Hematopoietic multipotent progenitor cell (in vitro differentiated cells): ENCODE measurements at regions not wholly inside any gene's neighbourhood (a gene's known extent, or its start where the extent isn't known, plus 50 kb on each side); places are given as distances from the start of the nearest gene placed in this dataset.
"Not testable (repeated sequence)": the region's sequence is repeated elsewhere in the genome, so short reads cannot be mapped to it uniquely, and the experiment has no call there.

Experiments used
- DNase-seq, 3 donors: peaks; one replicate each; pipeline ENCODE4 v3.0.0-alpha.2; 2011 to 2015; ENCODE audit warnings: low read depth in 2 of 3, low spot score in 2 of 3

DNA sequence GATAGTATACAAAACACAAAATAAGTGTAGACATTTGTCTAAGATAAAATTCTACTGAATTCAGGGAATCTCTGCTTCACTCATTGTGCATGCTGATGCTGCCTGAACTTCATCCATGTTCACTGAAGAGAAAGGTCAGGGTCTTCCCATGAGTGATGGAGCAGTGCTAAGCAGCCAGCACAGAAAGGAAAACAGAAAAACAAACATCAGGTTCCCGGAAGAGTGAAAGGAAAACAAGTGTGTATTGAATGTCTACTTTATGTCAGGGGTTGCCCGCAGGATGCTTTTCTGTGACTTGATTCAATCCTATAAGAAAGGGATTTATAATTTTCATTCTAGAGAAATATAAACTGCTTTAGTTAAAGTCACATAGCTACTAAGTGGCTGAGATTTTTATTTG lies 522.4 kb downstream of the RAB28 start:
- DNase-seq: no peak

DNA sequence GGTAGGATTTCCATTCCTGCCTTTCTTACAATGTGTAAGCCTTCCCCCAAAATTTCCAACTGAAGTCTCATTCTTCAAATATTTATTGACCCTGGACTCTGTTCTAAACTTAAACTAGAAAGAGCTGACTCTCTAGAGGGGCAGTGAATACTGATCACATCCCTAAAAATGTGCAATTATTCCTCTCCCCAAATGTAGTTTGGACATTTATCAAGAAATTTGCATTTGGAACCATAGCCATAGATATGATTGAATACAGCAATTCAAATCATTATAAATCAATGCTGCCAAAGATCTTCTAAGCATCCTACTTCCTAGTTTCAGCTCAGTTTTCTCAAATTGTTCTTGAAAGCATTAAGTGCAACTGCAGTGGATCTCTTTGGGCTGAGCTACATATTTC lies 525.7 kb downstream of the RAB28 start:
- DNase-seq: no peak

DNA sequence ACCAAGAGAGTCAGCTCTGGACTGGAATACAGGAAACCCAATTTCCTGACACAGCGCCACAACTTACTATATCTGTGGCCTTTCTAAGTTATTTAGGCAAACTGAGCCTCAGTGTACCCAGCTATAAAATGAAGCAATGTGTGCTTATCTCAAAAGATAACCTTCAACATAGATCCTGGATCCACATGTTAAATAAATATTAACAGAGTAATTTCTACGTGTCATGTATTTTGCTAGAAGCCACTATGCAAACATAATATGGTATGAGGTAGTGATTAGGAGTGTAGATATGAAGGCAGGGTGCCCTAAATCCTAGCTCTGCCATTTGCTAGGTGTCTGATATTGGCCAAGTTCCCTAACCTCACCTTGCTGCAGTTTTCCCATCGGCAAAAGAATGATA lies 527.0 kb downstream of the RAB28 start:
- no peak for DNase-seq

DNA sequence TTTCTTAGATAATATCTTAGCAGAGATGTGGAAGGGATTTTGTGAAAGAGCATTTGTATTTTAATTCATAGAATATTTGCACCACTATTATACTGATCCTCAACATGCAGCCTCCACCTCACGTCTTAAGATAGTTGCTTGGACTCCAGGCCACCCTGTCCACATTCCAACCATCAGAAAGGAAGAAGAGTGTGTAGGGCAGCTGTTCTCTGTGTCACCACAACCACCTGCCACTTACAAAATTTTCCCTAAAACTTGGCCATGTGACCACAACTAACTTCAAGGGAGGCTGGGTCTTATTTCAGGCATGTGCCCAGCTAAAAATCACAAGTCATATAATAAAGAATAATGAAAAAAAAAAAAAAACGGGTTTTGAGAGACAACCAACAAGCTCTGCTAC lies 528.1 kb downstream of the RAB28 start:
- DNase-seq: no peak

DNA sequence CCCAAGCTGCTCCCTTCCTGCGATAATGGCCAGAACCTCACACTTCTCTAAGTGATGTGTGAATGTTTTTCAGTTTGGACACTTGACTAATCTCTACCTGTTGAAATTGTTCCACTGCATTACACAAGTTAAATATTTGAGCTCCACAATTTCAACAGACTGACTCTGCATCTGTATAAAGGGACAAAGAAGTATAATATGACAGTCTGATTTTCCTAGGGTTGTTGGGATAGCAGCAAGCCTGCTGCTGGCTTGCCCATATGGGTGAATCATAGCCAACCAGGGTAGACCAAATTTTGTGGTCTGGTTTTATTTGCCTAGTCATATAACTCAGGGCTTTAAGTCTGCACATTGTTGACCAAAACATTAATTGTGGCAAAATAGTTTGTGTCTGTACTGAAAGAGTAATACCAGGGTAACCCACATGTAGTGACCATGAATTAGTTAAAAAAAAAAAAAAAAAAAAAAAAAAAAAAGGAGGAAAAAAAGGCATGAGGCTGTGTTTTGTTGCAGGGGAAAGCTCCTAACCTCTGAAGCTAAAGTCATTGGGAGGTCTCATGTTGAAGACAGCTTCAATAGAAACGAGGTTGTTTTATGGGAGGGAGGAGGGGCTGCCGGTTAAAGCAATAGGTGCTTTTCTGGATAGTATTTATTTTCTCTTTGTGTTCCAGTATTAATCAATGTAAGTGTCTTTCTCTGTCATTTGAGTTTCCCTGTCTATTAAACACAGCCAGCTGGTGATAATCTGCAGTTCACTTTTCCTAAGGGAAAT lies 534.2 kb downstream of the RAB28 start:
- DNase-seq: no peak

DNA sequence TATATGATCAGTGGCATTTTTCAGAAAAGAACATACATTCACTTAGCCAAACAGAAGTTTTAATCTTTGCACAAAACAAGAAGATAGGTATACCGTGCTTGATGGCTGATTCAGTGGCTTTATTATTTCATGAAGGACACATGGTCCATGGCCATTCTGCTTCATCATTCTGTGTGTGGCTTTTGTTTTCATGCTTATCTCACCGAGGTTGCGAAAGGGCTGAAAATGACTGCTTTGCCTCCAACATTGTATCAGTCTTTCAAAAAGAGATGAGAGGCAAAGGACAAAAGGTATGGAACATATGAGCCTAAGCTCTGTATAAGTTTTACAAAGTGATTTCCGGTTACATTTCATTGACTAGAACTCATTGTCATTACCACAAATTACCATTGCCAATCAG lies 541.1 kb downstream of the RAB28 start:
- DNase-seq: no peak

DNA sequence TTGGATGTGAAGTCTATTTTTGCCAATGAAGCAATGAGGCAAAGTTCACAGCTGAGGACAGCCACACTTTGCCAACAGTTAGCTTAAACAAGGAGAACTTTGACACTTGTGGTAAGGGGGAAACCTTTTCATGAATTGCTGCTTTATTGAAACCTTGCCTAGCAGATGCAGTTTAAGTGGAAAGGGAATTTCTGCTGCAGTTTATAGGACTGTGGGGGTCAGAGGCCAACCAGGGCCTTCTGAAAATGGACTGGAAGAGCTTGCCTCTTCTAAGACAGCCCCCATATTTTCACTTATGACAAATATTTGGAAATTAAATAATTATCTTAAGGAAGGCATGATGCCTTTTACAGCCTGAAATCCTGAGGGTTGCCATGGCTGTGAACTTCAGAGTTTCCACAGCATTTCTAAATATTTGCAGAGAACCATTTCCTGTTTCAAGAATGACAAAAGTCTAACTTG lies 550.3 kb downstream of the RAB28 start:
- no peak for DNase-seq

DNA sequence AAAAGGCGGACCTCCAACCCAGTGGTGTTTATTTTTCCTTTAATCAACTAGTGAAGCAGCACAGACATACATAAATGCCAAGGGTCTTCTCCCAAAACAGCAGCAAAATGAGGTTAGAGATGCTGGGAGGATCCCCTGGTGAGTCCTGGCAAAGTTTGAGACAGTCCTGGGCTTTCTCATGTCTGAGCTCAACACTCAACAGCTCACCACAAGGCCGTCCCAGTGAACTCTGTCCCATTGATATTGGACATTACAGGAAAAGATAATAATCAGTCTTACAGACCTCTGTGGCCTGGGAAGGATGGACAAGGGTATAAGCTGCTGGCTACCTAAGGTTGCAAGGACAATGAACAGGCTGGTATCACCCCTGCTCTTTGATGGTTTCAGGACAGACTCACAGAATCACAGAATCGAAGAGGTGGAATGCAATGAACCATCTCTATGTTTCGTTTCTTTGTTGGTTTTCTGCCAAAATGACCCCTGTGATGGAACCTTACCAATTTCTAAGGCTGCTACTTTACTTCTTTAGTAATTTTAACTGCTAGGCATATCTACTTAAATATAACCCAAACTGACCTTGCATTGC lies 551.8 kb downstream of the RAB28 start:
- no peak for DNase-seq

DNA sequence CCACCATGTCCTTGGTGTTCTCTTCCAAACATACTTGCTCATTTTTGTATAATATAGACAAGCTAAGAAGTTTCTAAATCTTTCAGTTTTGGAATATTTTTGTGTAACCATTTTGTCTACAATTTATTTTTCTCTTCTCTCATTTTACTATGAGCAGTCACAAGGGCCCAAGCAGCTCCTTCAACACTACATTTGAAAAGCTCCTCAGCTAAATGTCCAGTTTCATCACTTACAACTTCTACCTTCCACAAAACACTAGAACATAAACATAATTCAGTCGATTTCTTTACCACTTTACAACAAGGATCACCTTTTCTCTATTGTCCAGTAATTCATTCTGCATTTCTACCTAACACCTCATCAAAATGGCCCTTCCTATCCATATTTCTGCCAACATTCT lies 554.4 kb downstream of the RAB28 start:
- no peak for DNase-seq

DNA sequence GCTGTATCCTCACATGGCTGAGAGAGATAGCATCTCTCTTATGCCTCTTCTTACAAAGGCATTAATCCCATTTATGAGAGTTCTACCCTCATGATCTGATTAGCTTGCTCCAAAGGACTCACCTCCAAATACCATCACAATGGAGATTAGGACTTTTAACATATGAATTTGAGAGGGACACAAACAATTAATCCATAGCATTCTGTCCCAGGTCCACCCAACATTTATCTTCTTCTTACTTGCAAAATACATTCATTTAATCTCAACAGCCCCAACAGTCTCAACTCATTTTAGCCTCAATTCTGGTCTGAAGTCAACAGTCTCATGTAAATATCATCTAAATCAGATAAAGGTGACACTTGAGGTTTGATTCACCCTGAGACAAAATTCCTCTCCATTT lies 555.4 kb downstream of the RAB28 start:
- no peak for DNase-seq

DNA sequence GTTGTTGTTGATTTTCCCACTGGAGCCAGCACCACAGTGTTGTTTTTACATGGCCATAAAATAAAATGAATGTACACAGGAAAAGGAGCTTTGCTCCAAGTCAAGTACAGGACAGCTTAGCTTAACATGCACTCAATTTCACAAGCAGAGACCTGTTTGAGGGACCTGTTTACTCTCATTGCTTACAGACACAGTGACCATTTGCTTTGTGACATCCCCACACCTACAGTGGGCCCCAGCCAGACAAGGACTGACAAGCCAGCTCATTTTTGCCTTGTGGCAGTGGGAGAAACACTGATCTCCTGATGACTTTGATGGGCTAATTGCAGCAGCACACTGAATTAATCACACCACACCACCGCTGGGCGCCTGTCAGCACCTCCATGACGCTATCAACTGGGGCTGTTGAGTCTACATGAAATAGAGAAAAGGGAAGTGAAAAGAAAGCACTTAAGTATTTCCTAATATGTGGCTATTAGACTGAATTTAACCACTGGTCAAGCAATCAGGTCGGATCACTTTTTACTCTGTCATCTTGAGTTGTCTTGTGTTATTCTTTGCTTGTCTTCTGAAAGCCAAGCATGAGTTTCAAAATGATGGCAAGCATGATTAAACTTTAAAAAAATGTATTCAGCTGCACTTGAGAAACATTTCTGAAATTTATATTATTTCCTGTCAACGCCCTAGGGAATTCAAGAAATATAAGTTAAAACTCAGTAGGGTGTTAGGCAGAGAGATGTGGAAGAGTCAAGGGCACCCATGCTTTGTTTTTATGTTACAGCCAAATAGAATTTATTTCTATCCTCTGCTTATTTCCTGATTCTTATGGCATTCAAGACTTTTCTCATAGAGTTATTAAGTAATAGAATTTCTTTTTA lies 557.7 kb downstream of the RAB28 start:
- no peak for DNase-seq

DNA sequence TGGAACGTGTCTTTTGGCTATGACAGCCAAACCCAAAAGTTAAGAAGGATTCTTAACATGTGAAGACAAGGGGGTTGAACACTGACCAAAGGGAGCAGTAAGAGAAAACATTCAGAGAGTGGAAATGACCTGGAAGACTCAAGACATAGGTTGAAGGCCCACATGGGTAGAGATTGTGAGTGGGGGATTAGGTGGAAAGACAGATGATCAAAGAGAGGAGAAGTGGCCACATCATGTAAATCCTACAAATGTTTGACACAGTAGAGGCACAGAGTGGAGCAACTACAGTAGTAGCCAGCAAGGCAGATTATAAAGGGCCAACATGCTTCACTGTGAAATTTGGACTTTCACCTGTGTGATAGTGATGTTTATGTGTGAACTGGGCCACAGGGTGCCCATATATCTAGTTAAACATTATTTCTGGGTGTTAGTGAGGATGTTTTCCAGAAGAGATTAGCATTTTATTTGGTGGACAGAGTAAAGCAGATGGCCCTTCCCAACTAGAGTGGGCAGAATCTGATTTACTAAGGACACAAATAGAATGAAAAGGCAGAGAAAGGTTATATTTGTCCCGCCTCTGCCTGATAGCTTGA lies 559.3 kb downstream of the RAB28 start:
- DNase-seq: no peak

DNA sequence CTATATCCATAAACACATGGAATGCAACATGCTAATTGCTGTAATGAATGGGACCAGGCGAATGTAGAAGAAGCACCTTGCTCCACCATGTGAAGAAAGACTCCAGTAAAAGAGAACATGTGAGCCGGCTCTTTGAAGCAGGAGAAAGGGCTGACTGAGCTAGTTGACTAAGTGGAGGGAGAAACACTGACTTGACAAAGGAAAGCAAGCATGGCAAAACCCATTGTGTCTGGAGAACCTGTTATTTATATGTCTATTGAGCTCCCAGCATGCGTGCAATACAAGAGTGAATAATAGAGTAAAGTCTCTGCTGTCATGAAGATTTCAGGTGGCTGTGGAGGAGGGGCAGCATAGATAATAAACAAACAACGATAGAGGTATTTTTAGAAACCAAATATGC lies 559.9 kb downstream of the RAB28 start:
- DNase-seq: no peak

DNA sequence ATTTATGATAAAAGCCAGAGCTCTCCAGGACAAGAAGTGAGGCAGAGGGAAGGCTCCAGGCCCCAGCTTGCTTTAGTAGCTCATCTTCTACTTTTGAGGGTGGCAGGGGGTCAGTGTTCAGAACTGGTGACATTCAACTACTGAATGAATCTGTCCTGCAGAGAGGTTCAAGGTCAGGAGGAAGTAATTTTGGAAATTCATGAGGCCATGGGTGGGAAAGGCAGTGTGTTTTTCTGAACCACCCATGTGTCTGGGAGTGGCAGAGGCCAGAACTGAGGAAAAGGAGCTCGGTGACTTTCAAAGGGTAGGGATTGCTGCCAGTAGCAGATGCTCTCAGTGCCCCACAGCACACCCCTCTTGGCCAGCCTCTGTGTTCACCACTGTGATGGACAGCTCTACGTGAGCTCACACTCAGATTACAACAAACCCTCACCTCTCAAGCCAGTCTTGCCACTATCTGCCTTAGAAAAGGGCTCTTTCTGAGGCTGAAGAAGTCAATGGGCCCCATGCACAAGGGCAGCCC lies 571.2 kb downstream of the RAB28 start:
- DNase-seq: no peak

DNA sequence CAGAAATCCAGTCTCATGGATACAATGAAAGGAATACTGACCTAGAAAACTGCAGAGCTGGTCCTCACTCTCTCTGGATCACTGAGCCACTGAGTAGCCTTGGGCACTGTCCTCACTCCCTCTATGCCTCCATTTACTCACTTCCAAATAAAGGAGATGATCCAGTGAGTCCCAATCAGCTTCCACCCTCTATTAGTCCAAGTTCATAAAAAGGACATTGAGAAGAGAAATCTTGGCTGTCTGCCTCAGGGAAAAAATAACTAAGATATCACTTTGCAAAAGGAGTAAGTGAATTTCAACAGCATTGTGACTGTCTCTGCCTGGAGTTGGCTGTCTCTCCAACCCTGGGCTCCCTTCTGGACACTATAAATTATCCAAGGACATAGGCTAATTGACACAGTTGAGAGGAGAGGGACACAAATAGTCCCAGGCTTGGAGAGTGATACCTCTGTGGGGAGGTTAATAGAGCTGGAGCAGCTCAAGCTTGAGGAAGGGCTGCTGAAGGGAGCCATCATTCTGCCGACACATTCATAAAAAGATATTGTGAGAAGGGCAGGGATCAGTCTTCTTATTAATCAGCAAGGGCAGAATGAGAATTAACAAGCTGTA lies 572.3 kb downstream of the RAB28 start:
- DNase-seq: no peak

DNA sequence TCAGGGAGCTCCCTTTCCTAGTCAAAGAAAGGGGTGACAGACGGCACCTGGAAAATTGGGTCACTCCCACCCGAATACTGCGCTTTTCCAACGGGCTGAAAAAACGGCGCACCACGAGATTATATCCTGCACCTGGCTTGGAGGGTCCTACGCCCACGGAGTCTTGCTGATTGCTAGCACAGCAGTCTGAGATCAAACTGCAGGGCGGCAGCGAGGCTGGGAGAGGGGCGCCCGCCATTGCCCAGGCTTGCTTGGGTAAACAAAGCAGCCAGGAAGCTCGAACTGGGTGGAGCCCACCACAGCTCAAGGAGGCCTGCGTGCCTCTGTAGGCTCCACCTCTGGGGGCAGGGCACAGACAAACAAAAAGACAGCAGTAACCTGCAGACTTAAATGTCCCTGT lies 580.5 kb downstream of the RAB28 start:
- DNase-seq: not testable (repeated sequence)

DNA sequence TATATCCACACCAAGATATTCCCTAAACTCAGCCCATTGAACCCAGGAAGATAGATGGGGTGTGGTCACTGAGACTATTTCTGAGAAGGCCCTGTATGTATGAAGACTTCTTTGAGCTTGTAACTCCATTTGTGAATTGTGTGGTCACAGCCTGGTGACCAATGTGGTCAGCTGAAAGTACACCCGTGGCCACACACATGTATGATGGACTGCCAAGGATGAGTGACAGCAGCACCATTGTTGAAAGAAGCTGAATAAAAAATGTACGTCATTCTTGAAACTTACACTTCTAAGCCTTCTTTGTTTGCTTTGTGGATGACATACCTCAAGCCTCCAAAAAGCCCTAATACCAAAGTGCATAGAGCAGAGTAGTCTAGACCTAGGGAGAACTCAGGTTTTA lies 581.4 kb downstream of the RAB28 start:
- no peak for DNase-seq

DNA sequence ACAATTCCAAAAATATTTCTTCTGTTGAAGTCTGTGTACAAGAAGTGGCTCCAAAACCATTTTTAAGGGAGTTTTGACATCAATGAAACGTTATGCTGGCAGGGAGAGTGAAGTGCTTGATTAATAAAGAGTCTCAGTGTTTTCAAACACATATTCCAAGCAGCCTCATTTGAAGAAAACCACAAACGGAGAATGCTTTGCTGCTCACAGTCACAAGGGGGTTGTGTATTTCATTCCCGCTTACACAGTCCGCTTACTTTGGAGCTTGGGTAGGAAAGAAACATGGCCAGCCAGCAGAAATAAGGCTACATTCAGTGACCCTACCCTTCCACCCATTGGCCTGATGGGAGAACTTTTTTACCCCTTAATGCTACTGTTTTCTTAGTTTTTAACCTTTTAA lies 586.2 kb downstream of the RAB28 start:
- no peak for DNase-seq

DNA sequence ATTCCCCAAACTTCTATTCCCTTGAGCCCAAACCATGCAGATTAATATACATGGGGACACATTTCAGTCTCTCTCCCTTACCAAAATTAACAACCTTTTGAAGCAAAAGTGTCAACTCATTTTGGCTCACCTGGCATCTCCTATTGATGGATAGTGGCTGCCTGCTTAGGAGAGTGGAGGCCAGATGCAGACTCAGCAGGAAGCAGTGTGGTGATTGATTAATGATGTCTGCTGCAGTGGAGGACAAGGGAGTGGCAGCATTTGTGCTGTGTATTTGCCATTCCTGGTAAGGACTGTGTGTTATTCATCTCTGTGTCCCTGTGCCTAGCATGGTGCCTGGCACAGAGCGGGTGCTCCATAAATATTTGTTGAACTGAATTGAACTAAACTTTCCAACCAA lies 590.1 kb downstream of the RAB28 start:
- DNase-seq: no peak

DNA sequence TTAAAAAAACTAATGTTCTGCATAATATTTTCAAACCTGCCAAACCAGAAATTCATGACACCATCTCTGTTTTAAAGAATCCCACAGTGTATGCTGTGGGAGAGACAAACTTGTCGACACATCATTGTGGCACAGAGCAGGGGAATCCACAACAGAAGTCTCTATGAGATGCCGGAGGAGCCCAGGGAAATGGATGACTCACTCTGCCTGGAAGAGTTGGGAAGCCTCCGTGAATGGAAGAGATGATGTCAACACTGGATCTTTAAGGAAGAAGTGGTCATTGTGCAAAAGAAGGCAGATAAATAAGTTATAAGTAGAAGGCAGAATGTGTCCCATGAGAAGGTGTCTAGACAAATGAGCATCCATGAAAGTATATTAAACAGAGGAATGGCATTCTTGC lies 595.1 kb downstream of the RAB28 start:
- DNase-seq: no peak
